ENCODE measurements at regions not wholly inside any gene's neighbourhood (a gene's known extent, or its start where the extent isn't known, plus 50 kb on each side); places are given as distances from the start of the nearest gene placed in this dataset.

DNA sequence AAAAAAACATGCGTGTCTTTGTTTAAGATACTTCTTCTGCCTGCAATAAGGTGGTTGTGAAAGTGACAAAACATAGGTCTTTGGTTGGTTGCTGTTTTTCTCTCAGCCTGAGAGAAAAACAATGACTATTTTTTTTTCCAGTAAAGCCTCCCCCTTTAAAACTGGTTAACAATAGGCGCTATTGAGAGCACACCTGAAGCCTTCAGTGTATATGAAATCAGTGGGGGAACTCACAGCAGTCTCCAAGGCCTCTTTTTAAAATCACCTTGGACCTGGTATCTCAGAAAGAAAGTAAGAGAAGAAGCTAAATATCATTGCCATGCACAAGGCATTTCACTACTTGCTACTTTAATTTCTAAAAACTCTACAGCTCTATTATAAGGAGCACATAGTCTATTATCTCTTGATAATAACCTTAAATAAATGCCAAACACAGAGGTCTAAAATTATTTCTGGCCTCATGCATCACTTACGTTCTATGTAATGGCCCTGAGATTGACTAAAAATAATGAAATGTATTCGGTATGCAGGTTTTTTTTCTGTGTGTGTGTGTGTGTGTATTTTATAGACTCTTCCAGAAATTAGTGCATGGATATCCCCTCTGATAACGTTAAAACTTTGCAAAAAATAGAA lies 544.4 kb downstream of the TDRD15 start:
- TF ChIP-seq, protein P1, sequence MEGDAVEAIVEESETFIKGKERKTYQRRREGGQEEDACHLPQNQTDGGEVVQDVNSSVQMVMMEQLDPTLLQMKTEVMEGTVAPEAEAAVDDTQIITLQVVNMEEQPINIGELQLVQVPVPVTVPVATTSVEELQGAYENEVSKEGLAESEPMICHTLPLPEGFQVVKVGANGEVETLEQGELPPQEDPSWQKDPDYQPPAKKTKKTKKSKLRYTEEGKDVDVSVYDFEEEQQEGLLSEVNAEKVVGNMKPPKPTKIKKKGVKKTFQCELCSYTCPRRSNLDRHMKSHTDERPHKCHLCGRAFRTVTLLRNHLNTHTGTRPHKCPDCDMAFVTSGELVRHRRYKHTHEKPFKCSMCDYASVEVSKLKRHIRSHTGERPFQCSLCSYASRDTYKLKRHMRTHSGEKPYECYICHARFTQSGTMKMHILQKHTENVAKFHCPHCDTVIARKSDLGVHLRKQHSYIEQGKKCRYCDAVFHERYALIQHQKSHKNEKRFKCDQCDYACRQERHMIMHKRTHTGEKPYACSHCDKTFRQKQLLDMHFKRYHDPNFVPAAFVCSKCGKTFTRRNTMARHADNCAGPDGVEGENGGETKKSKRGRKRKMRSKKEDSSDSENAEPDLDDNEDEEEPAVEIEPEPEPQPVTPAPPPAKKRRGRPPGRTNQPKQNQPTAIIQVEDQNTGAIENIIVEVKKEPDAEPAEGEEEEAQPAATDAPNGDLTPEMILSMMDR (IDR thresholded peaks at IDR 0.05), result no peak
- TF ChIP-seq POLR2A (IDR thresholded peaks at IDR 0.05), result no peak

Data from testis (tissue), 2 donors.